Daoy (cell line): ENCODE measurements at regions not wholly inside any gene's neighbourhood (a gene's known extent, or its start where the extent isn't known, plus 50 kb on each side); places are given as distances from the start of the nearest gene placed in this dataset.
A peak's percentile ranks its signal among the peaks of the same experiment; 100 is the strongest.

ENCODE experiments used
- DNase-seq: peaks from one replicate; pipeline ENCODE4 v3.0.0-alpha.2; 2015; ENCODE audit warnings: low read depth

DNA sequence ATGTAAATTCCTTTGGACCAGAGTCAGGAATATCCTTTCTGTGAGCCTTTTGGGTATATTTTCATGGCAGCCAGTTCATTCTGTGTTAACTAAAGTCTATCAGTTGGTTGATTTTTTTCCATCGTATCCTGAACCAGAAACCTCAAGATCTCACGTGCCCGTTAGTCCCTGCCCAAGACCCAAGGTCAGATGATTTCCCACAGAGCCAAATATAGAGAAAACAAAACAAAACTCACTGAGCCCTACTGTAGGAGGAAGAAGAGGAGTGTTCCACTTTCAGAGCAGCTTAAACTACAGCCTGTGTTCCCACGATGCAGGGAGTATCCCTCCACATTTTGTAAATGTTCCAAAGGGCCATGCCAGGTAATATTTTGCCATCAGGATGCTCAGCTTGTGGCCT is 96.0 kb upstream of the ADO start:
- no peak for DNase-seq

DNA sequence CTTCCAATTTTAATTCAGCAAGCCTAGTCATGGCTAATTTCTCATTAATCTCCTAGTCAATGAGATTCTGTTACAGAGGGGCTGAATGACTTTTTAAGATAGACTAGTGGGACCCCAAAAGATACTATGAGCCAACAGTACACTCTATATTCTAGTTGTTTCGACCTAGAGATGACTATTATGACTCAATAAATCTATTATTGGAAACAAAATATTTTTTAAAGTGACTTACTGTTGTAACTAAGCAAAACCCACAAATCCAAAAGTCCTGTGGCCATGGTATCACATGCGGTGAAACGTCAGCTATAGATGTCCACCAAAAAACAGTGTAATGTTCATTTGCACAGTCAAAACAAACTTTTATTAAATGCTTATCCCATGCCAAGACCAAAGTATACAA is 95.3 kb upstream of the ADO start:
- no peak for DNase-seq

DNA sequence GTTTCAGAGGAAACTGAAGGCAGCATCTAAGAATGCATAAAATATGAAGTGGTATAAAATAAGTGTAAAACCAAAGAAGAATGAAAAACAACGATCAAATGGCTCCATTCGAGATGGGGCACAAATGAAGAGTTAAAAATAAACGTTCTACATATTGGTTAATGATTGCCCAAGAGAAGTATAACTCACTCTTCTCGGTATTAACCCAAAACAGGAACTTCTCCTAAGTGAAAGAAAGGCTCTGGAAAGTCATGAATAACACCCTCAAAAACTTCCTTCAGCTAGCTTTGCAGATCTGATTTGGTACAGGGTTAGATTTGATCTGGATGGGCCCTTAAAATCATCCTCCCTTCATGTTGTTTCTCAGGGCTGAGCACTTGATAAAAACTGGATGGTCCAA is 94.3 kb upstream of the ADO start:
- no peak for DNase-seq

DNA sequence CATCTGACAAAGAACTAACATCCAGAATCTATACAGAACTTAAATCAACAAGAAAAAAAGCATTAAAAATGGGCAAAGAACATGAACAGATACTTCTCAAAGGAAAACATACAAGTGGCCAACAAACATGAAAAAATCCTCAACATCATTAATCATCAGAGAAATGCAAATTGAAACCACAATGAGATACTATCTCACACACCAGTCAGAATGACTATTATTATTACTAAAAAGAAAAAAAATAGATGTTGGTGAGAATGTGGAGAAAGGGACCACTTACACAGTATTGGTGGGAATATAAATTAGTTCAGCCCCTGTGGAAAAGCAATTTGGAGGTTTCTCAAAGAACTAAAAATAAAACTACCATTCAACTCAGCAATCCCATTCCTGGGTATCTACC is 89.1 kb upstream of the ADO start:
- no peak for DNase-seq

DNA sequence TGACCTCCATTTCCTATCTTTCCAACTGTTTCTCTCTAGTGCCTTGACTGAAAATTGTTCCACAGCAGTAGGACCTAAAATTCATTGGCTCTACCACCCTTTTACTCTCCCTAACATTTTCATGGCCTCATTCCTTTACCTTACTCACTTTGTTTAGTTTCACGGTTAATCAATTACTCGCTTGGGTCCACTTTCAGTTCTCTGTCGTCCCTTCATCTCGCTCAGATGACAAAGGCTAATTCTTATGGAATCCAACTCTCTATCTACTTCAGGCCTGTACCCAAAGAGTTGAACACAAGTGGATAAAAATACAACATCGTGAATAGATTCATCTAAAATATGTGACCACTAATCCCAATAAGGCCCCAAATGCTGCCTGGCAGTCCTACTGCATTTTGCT is 85.9 kb upstream of the ADO start:
- DNase-seq = no peak

DNA sequence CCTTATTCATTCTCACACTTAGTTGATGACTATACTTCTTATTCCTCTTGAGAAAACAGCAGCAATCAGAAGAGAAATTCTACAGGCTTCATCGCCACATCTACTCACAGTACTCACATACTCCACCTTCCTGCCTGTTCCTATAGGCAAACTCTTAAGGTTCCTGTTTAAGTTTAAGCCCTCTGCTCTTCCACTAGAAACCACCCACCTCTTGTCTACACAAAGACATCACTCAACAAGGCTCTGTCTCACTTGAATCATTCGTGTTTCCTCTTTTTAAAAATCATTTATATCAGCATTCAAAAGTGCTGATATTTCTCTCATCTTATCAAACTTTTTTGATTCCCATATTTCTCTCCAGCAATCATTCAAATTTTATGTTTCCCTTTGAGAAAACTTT is 85.5 kb upstream of the ADO start:
- DNase-seq = no peak

DNA sequence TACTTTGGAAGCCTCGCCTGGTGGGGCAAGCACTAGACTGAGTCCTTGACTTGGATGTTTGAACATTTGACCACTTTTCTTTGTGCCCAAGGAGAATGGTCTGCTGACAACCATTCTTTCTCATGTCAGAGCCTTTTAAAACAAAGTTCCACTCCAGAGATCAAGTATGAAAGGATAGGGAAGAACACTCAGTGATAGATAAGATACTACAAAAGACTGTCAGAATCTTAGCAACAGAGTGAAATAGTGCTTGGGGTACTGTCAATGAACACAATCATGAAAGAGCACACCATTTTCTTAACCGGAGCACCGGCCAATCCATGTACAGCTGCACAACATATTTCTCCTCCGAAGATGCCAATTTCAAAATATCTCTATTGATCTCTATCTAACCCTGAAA is 82.8 kb upstream of the ADO start:
- DNase-seq = no peak

DNA sequence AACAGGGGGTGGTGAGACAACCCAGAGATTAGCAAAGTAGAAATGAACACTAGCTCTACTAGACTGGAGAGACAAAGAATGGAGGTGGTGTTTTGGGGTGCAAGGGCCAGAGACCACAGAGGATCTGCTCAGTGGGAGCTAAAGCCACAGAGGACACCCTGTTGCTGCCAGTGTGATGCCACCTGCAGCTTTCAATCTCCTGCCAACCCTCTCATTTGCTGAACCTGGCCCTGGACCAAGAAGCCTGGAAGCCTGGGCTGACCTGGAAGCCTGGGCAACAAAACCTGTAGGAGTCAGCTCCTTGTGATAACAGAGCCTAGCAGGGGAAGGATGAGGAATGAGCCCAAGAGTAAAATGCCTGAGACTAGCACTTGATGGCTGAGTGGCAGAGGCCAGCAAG is 81.1 kb upstream of the ADO start:
- no peak for DNase-seq

DNA sequence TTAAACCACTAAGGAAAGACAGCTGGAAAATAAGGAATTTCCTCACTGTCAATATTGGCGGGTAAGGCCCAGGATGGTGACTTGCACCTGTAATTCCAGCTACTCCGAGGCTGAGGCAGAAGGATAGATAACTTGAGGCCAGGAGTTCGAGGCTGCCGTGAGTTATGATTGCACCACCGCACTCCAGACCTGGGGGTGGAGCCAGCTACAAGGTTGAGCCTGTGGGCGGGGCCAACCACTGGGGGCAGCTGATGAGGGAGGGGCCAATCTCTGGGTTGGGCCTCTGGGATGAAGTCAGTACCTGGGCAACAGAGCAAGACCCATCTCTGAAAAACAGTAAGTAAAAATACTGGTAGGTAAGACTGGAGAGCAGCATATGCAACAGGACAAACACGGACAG is 80.1 kb upstream of the ADO start:
- no peak for DNase-seq

DNA sequence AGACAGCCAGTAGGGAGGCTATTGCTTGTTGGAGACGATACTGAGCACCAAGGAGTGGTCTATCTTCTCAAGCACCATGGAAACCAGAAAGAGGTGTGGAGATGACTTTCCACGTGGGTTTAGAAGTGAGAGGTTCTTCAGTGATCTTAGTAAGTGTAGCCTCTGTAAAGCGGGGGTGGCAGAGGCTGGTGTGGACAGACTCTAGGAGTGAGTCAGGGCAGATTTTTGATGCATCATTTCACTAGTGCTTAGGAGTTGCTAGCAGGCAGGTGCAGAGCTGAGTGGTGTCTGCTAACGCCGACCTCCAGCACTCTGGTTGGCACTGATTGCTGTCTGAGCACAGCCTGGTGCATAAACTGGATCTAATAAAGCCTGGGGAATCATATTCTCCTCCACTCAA is 78.4 kb upstream of the ADO start:
- no peak for DNase-seq

DNA sequence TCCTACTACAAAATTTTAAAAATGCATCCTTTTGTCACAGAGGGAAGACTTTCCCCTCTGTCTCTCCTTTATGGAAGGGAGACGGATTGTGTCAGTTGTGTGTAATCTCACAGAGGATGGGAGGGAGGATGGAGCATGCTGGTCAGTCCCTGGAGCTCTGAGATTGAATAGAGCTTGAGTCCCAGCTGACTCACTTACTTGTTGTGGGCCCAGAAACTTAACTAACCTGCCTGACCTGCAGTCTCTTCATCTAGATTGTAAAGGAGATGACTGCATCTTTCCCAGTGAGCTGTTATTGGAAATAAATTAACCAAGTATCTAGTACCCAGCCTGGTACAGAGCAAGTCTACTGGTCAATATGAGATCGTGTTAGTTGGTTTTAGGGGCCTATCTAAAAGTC is 77.9 kb upstream of the ADO start:
- DNase-seq = no peak

DNA sequence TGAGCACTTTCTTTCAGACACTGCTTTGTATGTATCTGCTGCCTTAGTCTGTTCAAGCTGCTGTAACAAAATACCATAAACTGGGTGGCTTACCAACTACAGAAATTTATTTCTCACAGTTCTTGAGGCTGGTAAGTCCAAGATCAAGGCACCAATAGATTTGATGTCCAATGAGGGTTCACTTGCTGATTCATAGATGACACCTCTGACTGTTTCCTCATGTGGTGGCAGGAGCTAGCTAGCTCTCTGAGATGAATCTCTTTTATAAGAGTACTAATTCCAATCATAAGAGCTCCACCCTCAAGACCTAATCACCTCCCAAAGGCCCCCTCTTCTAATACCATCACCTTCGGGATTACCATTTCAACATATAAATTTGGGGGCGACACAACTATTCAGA is 76.6 kb upstream of the ADO start:
- no peak for DNase-seq

DNA sequence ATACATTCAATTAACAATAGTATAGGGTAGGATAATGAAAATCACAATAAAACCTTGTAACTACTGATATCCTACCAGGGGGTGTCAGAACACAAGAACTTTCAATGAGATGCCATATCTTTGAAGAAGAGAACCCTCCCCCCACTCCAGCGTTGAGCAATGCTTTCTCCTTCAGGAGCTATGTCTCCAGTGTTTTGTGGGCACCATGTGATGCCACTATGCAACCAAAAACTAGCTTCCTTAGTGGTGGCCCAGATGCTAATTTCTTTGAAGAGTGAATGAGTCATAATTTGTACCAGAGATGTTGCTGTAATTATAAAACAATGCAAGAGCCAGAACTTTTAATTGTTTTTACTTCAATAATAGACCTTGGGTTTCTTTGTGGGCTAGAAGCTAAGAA is 76.0 kb upstream of the ADO start:
- DNase-seq = no peak

DNA sequence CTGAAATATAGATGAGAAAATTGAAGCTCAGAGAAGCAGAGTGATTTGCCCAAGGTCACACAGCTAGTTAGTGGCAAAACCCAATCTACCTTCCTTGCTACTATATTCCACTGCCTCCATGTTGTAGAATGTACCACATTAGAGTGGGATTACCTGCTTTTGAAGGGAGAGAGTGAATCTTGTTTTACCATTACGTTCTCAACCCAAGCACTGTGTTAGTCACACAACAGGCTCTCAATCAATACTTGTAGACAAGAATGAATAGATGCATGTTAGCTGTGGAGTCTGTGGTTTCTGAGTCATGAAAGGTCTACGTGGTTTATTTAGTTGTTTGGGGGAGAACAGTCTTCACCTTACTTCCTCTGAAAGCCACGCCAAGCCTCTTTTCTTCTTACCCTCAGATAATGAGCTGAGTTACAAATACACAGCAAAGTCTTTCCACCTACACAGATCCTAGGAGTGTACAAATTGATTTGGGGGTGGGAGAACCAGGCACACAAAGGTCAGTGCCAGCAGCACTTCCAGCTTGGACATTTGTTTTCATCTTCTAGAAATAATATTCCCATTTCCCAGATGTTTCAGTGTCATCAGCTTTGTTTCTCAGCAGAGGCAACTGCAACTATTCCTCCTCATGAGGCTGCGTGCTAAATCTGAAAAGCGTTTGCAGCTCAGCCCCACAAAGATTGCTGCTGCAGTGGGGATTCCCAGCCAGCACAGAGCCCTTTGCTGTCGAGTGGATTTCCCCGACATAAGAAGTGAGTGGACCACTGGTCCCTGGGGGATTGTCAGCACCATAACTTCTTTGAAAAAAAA is 71.5 kb upstream of the ADO start:
- peak; percentile 75 for DNase-seq

DNA sequence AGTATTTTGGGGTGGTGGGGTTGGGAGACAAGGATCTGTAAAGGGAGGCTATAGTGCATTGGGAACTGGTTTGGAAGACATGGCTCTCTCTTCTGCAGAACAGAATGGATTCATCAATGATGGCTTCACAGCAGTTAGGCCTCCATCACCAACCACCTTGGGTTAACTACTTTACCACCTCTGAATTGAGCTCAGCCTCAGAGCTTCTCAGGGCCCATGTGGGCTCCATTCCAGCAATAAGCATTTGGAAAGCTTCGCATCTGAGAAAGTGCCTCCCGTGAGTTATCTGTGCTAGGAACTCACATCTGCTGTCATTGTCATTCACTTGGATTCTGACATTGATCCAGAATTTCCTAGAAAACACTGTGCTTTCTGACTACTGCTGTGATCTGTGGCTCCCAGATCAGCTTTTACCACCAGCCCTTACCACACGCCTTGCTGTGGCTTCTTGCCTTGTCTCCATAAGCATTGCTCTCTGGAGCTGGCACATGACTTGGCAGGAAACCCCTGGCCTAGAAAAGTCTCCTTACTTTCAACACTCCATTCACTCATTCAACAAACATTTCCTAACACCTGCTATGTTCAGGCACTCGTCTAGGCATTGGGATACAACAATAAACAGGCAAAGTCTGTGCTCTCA is 70.7 kb upstream of the ADO start:
- no peak for DNase-seq

DNA sequence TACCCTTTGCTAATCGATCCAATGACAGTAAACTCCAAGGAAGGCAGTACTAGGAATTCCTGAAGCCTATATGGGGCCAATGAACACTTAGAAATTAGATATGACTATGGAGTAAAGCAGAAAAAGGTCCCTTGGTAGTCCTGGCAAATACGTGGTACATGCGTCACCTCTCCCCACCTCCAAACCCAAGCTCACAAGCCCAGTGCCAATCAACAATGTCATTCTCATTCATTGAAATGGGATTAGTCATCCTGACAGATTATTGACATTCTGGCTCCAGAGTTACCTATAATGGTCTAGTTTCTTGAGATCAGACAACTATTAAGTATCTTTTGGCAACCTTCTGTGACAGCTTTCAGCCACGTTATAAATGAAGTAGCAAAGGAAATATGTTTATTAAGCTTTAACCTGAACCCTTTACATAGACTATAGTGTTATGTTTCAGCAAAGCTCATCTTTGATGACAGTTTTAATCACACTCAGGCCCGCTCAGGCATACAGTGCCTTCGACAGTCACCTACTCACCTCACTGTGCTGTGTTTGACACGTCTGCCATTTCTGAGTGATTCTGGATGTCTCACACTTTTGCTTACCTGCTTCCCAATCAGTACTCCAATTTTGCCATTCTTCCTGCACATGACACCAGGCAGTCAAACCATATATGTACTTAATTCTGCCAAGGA is 69.6 kb upstream of the ADO start:
- DNase-seq = no peak

DNA sequence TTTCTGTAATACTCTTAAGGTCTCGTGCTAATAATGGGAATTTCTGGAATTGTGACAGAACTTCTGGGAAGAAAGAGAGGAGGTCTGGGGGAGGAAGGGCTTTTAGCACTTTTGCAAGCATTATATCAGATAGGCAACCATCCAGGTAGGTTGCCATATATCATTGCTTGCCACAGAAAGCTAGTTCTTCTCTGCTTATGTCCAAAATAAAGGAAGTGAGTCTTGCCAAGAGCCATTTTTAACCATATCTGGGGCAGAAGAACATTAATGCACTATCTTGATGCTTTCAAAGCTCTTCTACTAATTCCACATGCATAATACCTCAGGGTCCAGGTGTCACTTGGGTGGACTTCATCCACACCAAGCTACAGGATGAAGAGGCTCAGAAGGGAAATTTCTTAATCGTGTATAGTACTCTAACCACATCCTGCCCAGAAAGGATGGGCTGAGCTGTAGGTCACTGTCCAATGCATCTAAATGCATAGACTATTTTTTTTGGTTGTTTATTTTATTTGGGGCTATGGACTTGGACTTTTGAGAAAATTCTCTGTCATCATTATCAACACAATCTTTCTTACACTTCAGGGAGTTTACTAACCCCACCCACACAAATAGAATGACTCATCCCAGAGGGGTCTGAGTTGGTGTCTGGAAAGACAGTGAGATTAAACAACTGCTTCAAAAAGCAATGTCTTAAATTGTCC is 68.9 kb upstream of the ADO start:
- DNase-seq = peak; percentile 43

DNA sequence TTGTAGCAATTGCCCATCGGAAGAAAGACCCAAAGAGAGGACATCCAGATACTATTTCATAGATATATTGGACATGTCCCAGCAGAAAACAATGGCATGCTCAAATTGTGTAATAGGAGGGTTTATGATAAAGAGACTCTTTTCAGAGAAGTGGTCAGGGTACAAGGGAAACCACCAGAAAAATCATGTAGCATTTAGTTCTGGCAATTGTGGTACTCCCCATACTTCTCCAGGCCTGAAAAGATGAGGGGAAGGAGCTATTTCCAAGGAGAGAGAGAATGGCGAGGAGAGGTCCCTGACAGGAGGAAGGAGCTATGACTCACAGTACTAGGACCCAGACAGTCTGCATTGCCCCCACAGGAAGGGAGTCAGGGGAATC is 68.4 kb upstream of the ADO start:
- DNase-seq = no peak

DNA sequence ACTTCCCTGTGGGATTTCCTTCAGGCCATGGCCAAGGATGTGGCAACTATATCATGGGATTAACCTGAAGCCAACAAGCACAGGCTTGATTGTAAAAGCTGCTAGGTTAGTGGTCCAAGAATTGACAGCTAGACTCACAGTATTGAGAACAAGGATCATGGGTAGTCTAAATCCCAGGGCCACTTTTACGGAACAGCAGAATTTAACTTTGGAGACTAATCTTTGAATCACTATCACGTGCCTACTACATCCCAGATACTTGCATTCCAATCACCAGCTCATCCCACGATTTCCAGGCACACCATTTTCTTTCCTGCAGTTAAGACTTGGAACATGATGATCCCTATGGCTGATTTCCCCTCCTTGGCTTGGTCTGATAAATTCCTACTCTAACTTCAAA is 65.6 kb upstream of the ADO start:
- peak; percentile 39 for DNase-seq

DNA sequence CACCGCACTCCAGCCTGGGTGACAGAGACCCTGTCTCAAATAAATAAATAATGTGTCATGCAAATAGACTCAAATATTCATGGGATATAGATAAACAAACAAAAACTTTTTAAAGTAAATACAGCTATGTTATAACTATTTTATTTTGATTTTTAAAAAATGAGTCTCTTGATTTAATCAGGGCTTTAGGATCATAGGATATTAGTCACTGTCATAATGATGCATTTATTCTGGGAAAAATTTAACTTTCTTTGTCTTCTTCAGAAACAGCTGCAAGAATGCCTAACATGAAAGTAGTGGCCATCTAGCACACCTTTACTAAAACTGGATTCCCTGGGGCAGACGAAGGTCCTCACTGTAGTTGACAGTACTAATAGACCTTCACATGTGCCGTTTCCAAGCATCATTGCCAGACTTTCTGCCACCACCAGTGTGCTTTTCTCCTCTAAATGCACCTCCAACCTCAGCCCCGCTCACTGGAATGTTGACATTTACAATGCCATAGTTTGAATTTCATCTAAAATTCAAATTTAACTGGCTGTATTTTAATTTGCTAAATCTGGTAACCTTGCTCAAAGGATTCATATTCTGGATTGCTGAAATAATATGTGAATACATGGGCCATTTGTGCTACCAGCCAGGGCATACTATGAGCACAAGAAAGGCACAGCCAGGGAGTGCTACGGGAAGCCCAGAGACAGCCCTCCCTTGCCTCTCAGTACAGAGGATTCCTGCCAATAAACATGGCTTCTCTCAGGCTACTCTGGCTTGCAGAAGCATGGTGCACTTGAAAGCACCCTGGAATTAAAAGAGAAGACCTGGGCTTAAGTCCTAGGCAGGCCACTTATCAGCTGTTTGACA is 63.4 kb upstream of the ADO start:
- no peak for DNase-seq

DNA sequence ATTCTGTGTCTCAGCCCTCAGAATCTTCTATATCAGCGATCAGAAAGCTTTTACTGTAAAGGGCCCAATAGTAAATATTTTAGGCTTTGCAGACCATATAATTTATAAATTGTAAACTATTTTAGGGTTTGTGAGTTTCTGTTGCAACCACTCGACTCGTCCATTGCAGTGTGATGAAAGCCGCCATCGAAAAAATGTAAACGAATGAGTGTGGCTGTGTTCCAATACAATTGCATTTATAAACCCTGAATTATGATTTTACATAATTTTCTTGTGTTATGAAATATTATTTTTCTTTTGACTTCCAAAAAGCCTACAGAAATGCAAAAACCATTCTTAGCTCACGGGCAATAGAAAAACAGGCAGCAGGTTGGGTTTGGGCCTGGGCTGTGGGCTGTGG is 62.5 kb upstream of the ADO start:
- no peak for DNase-seq
